Activated CD4-positive, alpha-beta T cell treated with anti-CD3 and anti-CD28 coated beads, Interleukin-2, amount 10 ng/mL, durations not matched to agents 7 days and 5 days (primary cell): ENCODE measurements at regions not wholly inside any gene's neighbourhood (a gene's known extent, or its start where the extent isn't known, plus 50 kb on each side); places are given as distances from the start of the nearest gene placed in this dataset.

Experiments
- CTCF ChIA-PET: fragments of 350-600 bp; sonication (Branson Sonifier 250); formaldehyde crosslinking; loops from one replicate; lab custom pipeline; 2021; ENCODE audit warnings: antibody characterized with exemption; lab: Charles Lee
- POLR2A ChIA-PET: fragments of 350-600 bp; sonication (Branson Sonifier 250); formaldehyde crosslinking; loops from one replicate; lab custom pipeline; 2021; ENCODE audit warnings: antibody characterized with exemption; lab: Charles Lee
- DNase-seq: peaks from one replicate; pipeline ENCODE4 v3.0.0-alpha.2; 2020
- H3K27ac Mint-ChIP-seq: one replicate; pipeline ENCODE4 v1.8.0; 2021; ENCODE audit warnings: mild to moderate bottlenecking, moderate library complexity, mixed read lengths
- H3K27me3 Mint-ChIP-seq: one replicate; pipeline ENCODE4 v1.8.0; 2021; ENCODE audit warnings: mixed read lengths
- H3K36me3 Mint-ChIP-seq: one replicate; pipeline ENCODE4 v1.8.0; 2021; ENCODE audit warnings: low read depth, mixed read lengths
- H3K4me1 Mint-ChIP-seq: one replicate; pipeline ENCODE4 v1.8.0; 2021; ENCODE audit warnings: mixed read lengths
- H3K4me3 Mint-ChIP-seq: one replicate; pipeline ENCODE4 v1.8.0; 2021; ENCODE audit warnings: mild to moderate bottlenecking, moderate library complexity, mixed read lengths
- H3K9me3 Mint-ChIP-seq: one replicate; pipeline ENCODE4 v1.8.0; 2021; ENCODE audit warnings: mixed read lengths

DNA sequence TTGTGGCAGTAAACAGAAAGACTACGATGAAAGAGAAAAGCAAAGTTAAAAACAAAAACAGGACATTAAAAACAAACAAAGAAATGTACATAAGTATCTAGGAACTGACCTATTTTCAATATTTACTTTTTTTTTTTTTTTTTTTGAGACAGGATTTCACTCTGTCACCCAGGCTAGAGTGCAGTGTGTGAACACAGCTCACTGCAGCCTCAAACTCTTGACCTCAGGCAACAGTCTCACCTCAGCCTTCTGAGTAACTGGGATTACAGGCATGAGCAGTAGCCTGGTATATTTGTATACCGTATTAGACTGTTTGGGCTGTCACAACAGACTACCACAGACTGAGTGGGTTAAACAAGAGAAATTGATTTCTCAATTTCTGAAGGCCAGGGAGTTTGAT is 1189.1 kb downstream of the CDH9 start:
- Mint-ChIP-seq H3K27ac (no peak overlapping the region), H3K4me1 (no peaks in the 10 kb centered on the region), H3K36me3 (no peaks in the 10 kb centered on the region), H3K27me3 (no peaks in the 10 kb centered on the region), H3K4me3 (no peak overlapping the region), H3K9me3 (peaks cover 4% of the 10 kb centered on the region)
- no peak for DNase-seq
- ChIA-PET POLR2A (no interaction called here), CTCF (no interaction called here)

DNA sequence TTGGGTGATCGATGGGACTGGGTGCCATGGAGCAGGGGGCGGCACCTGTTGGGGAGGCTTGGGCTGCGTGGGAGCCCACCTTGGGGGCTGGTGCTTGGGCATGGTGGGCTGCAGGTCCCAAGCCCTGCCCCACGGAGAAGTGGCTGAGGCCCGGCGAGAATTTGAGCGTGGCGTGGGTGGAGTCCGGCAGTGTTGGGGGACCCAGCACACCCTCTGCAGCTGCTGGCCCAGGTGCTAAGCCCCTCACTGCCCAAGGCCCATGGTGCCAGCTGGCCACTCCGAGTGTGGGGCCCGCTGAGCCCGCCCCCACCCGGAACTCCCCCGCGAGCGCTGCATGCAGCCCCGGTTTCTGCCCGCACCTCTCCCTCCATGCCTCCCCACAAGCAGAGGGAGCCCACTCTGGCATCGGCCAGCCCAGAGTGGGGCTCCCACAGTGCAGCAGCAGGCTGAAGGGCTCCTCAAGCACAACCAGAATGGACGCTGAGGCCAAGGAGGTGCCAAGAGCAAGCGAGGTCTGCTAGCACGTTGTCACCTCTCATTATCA is 1178.6 kb upstream of the CDH10 start:
- Mint-ChIP-seq H3K4me3 (no peak overlapping the region), H3K27me3 (no peaks in the 10 kb centered on the region), H3K4me1 (no peaks in the 10 kb centered on the region), H3K36me3 (no peaks in the 10 kb centered on the region), H3K27ac (no peak overlapping the region), H3K9me3 (peaks cover 8% of the 10 kb centered on the region)
- no peak for DNase-seq
- CTCF ChIA-PET = no interaction called here
- POLR2A ChIA-PET = no interaction called here
